Endothelial cell of umbilical vein (primary cell): ENCODE measurements at regions not wholly inside any gene's neighbourhood (a gene's known extent, or its start where the extent isn't known, plus 50 kb on each side); places are given as distances from the start of the nearest gene placed in this dataset.

ENCODE experiments used
- BruUV-seq: library from RNA; stranded (reverse); fragments of 400-500 nt; replicated peaks from 2 replicates; lab custom pipeline; 2021; lab: Mats Ljungman, UMichigan
- CTCF ChIA-PET: fragments of 300-600, 350-600 bp; sonication (Branson Sonifier 250); formaldehyde crosslinking; loops from one replicate; lab custom pipeline; 2021; ENCODE audit warnings: antibody characterized with exemption, inconsistent platforms; lab: Charles Lee
- POLR2A ChIA-PET: fragments of 300-600, 350-600 bp; sonication (Branson Sonifier 250); formaldehyde crosslinking; loops from one replicate; lab custom pipeline; 2021; ENCODE audit warnings: antibody characterized with exemption, inconsistent platforms; lab: Charles Lee
- DNase-seq: peaks from one replicate; pipeline ENCODE4 v3.0.0-alpha.2; 2011; ENCODE audit warnings: low read depth, low spot score
- FAIRE-seq: peaks from 2 replicates; lab custom pipeline; 2011; peaks lifted over from hg19 to GRCh38; lab: Jason Lieb, UNC
- H2AFZ ChIP-seq: 2 replicates; pipeline ENCODE4 v1.6.0; 2012; ENCODE audit warnings: low read depth, low read length, control low read depth, inconsistent platforms
- H3K27ac ChIP-seq: 2 replicates; pipeline ENCODE4 v1.5.1; 2011; ENCODE audit warnings: low read depth, mild to moderate bottlenecking, control low read depth, low read length, moderate library complexity; ENCODE audit not compliant: insufficient read depth
- H3K27me3 ChIP-seq, 2 experiments: 2 replicates each; pipeline versions ENCODE4 v1.6.0 to v1.6.1; 2011; ENCODE audit warnings: low read length in 2 of 2, mixed read lengths in 1 of 2; ENCODE audit not compliant: control insufficient read depth in 2 of 2, insufficient read depth in 2 of 2
- H3K36me3 ChIP-seq, 2 experiments: 2 replicates in 1 of 2; 3 replicates in 1 of 2; pipeline ENCODE4 v1.5.1; 2011; ENCODE audit warnings: low read length in 2 of 2, mild to moderate bottlenecking in 1 of 2, moderate library complexity in 1 of 2; ENCODE audit not compliant: control insufficient read depth in 2 of 2, insufficient read depth in 2 of 2; ENCODE audit errors: extremely low read depth in 1 of 2
- H3K4me1 ChIP-seq: 3 replicates; pipeline ENCODE4 v1.5.1; 2011; ENCODE audit warnings: mild to moderate bottlenecking, low read length; ENCODE audit not compliant: control insufficient read depth, insufficient read depth; ENCODE audit errors: extremely low read depth
- H3K4me2 ChIP-seq: 2 replicates; pipeline ENCODE4 v1.6.1; 2011; ENCODE audit warnings: low read length, control low read depth, mixed read lengths; ENCODE audit not compliant: insufficient read depth
- H3K4me3 ChIP-seq, 3 experiments: fragments of 200-600 bp in 1 of 3; sonication (generic), shearing (Covaris generic) in 1 of 3; replicated peaks in 1 of 3; 2 replicates each; pipeline ENCODE4 v1.5.1; 2011 to 2016; ENCODE audit warnings: control low read depth in 3 of 3, low read length in 3 of 3, mild to moderate bottlenecking in 2 of 3, inconsistent platforms in 1 of 3, low read depth in 1 of 3, moderate library complexity in 1 of 3; ENCODE audit not compliant: insufficient read depth in 1 of 3
- H3K79me2 ChIP-seq: 2 replicates; pipeline ENCODE4 v1.6.0; 2012; ENCODE audit warnings: low read length, inconsistent platforms; ENCODE audit not compliant: control insufficient read depth, insufficient read depth
- H3K9ac ChIP-seq: replicated peaks from 2 replicates; pipeline ENCODE3; 2011; ENCODE audit warnings: low read length, control low read depth; ENCODE audit not compliant: insufficient read depth; ENCODE audit errors: extremely low read depth
- H3K9me1 ChIP-seq: replicated peaks from 3 replicates; pipeline ENCODE4 v1.6.0; 2011; ENCODE audit warnings: mild to moderate bottlenecking, low read length; ENCODE audit not compliant: control insufficient read depth, insufficient read depth; ENCODE audit errors: extremely low read depth
- H3K9me3 ChIP-seq: replicated peaks from 2 replicates; pipeline ENCODE4 v1.5.1; 2012; ENCODE audit warnings: low read length, inconsistent platforms; ENCODE audit not compliant: control insufficient read depth, insufficient read depth
- H4K20me1 ChIP-seq: replicated peaks from 2 replicates; pipeline ENCODE3; 2011; ENCODE audit warnings: mild to moderate bottlenecking, low read length; ENCODE audit not compliant: control insufficient read depth, insufficient read depth; ENCODE audit errors: extremely low read depth
- CTCF ChIP-seq, 2 donors: IDR thresholded peaks; 1 replicate in 1 of 2; 2 replicates in 1 of 2; pipeline ENCODE4 v1.5.1; 2011; ENCODE audit warnings: low read length in 2 of 2, mild to moderate bottlenecking in 2 of 2, moderate library complexity in 2 of 2, control low read depth in 1 of 2, inconsistent platforms in 1 of 2, low read depth in 1 of 2; ENCODE audit not compliant: insufficient read depth in 1 of 2; ENCODE audit errors: extremely low read depth in 1 of 2
- EZH2 ChIP-seq: IDR thresholded peaks from 2 replicates; pipeline ENCODE4 v1.6.1; 2012; ENCODE audit warnings: borderline replicate concordance, low read depth, mild to moderate bottlenecking, moderate library complexity, low read length, inconsistent platforms; ENCODE audit not compliant: severe bottlenecking
- FOS ChIP-seq: IDR thresholded peaks from 2 replicates; pipeline ENCODE4 v1.6.1; 2011; ENCODE audit warnings: mild to moderate bottlenecking, low read length, moderate library complexity, borderline replicate concordance; ENCODE audit not compliant: insufficient read depth
- GATA2 ChIP-seq: IDR thresholded peaks from 2 replicates; pipeline ENCODE4 v1.7.0; 2011; ENCODE audit warnings: low read depth, mild to moderate bottlenecking, moderate library complexity, mixed read lengths, low read length; ENCODE audit not compliant: insufficient read length, insufficient read depth
- JUN ChIP-seq: IDR thresholded peaks from 2 replicates; pipeline ENCODE4 v1.6.1; 2011; ENCODE audit warnings: borderline replicate concordance, low read depth; ENCODE audit not compliant: insufficient read length, insufficient read depth
- MAX ChIP-seq: IDR thresholded peaks from 2 replicates; pipeline ENCODE4 v1.6.1; 2011; ENCODE audit not compliant: insufficient read depth, insufficient read length
- MYC ChIP-seq: IDR thresholded peaks from one replicate; pipeline ENCODE4 v1.6.1; 2011; ENCODE audit warnings: mild to moderate bottlenecking, low read depth, low read length
- POLR2A ChIP-seq: IDR thresholded peaks from 2 replicates; pipeline ENCODE4 v1.6.1; 2012; ENCODE audit warnings: low read depth, mild to moderate bottlenecking, control low read depth, low read length
- POLR2AphosphoS5 ChIP-seq: IDR thresholded peaks from 2 replicates; pipeline ENCODE4 v1.6.1; 2012; ENCODE audit warnings: low read depth, mild to moderate bottlenecking, control low read depth, low read length, moderate library complexity; ENCODE audit not compliant: insufficient read depth
- dilution Hi-C: fragments of 300-500 bp; cut with MboI; formaldehyde crosslinking; loops from one replicate; pipeline ENCODE4 v1.15.0; 2019; ENCODE audit warnings: low sequenced_read_pairs; ENCODE audit not compliant: extremely low pct_ligation_motif_present
- intact Hi-C: fragments of 100-400 bp; cut with micrococcal nuclease; formaldehyde crosslinking; loops from one replicate; pipeline ENCODE4 v1.10.0; 2022

GRCh38 chr7:49010717-49011116 lies 86.4 kb downstream of the CDC14C start:
- Histone ChIP-seq H3K79me2 (no peaks in the 10 kb centered on the region), H3K9me3 (peaks cover 4% of the 10 kb centered on the region), H3K9me1 (no peaks in the 10 kb centered on the region), H3K4me3 (no peak overlapping the region), H3K27me3 (no peaks in the 10 kb centered on the region), H3K27ac (no peak overlapping the region), H2AFZ (no peak overlapping the region), H3K36me3 (no peaks in the 10 kb centered on the region), H3K9ac (no peak overlapping the region), H4K20me1 (no peaks in the 10 kb centered on the region), H3K4me1 (no peaks in the 10 kb centered on the region), H3K4me2 (no peak overlapping the region)
- intact Hi-C loops (no loop called here), dilution Hi-C loops (no loop called here)
- FAIRE-seq (no peak), DNase-seq (no peak)
- ChIA-PET CTCF (no interaction called here), POLR2A (no interaction called here)
- no peak for TF ChIP-seq POLR2A
- TF ChIP-seq FOS: no peak
- TF ChIP-seq CTCF (IDR thresholded peaks at IDR 0.05; ENCODE audit: extremely low read depth in 1 of 2, insufficient read depth in 1 of 2, low read depth in 1 of 2, low read length in 2 of 2): no peak
- no peak for TF ChIP-seq MYC
- TF ChIP-seq GATA2: no peak
- no peak for TF ChIP-seq POLR2AphosphoS5
- TF ChIP-seq EZH2: no peak
- TF ChIP-seq MAX: no peak
- no peak for TF ChIP-seq JUN
- BruUV-seq: no TSS peak
